Fibroblast of skin of left biceps (primary cell): ENCODE measurements at regions not wholly inside any gene's neighbourhood (a gene's known extent, or its start where the extent isn't known, plus 50 kb on each side); places are given as distances from the start of the nearest gene placed in this dataset.
"Not testable (repeated sequence)": the region's sequence is repeated elsewhere in the genome, so short reads cannot be mapped to it uniquely, and the experiment has no call there.

Experiments
- DNase-seq, 2 experiments: peaks; one replicate each; pipeline ENCODE4 v3.0.0-alpha.2; 2013; ENCODE audit warnings: low read depth in 2 of 2

GRCh38 chrX:96502507-96502906 lies 182.1 kb upstream of the DIAPH2 start:
- no peak for DNase-seq

GRCh38 chrX:96529386-96529785 lies 155.3 kb upstream of the DIAPH2 start:
- DNase-seq = not testable (repeated sequence)

- no peak for DNase-seq
Measured at GRCh38 chrX:96538104-96538725, 146.4 kb upstream of the DIAPH2 start.

GRCh38 chrX:96540111-96540631 lies 144.5 kb upstream of the DIAPH2 start:
- DNase-seq = no peak

GRCh38 chrX:96546281-96546680 lies 138.4 kb upstream of the DIAPH2 start:
- not testable (repeated sequence) for DNase-seq

- DNase-seq = no peak
Measured at GRCh38 chrX:96551322-96551872, 133.2 kb upstream of the DIAPH2 start.

GRCh38 chrX:96556886-96557285 lies 127.8 kb upstream of the DIAPH2 start:
- DNase-seq = no peak

- not testable (repeated sequence) for DNase-seq
Measured at GRCh38 chrX:96561129-96561528, 123.5 kb upstream of the DIAPH2 start.

- DNase-seq = no peak
Measured at GRCh38 chrX:96563646-96564045, 121.0 kb upstream of the DIAPH2 start.

- no peak for DNase-seq
Measured at GRCh38 chrX:96564595-96564994, 120.0 kb upstream of the DIAPH2 start.

- no peak for DNase-seq
Measured at GRCh38 chrX:96566878-96567277, 117.8 kb upstream of the DIAPH2 start.

GRCh38 chrX:96568071-96568470 lies 116.6 kb upstream of the DIAPH2 start:
- no peak for DNase-seq

- DNase-seq = no peak
Measured at GRCh38 chrX:96569034-96569433, 115.6 kb upstream of the DIAPH2 start.

- no peak for DNase-seq
Measured at GRCh38 chrX:96575011-96575410, 109.6 kb upstream of the DIAPH2 start.

- DNase-seq = no peak
Measured at GRCh38 chrX:96576368-96576767, 108.3 kb upstream of the DIAPH2 start.

- no peak for DNase-seq
Measured at GRCh38 chrX:96578781-96579180, 105.9 kb upstream of the DIAPH2 start.

- no peak for DNase-seq
Measured at GRCh38 chrX:96579252-96579651, 105.4 kb upstream of the DIAPH2 start.

- no peak for DNase-seq
Measured at GRCh38 chrX:96590403-96590802, 94.2 kb upstream of the DIAPH2 start.

- DNase-seq = no peak
Measured at GRCh38 chrX:96591421-96591820, 93.2 kb upstream of the DIAPH2 start.

- DNase-seq = not testable (repeated sequence)
Measured at GRCh38 chrX:96597847-96598246, 86.8 kb upstream of the DIAPH2 start.

- DNase-seq = peak; percentile 59 to 66
Measured at GRCh38 chrX:96611619-96612362, 72.9 kb upstream of the DIAPH2 start.

- no peak for DNase-seq
Measured at GRCh38 chrX:96615448-96615847, 69.2 kb upstream of the DIAPH2 start.

- DNase-seq = peak in 1 of 2 experiments; percentile 2
Measured at GRCh38 chrX:96619588-96619987, 65.1 kb upstream of the DIAPH2 start.
